A549 (cell line): ENCODE measurements at regions not wholly inside any gene's neighbourhood (a gene's known extent, or its start where the extent isn't known, plus 50 kb on each side); places are given as distances from the start of the nearest gene placed in this dataset.

Experiments
- ATAC-seq, 2 experiments: fragments of 200-7000 bp in 1 of 2; fragments of >200 bp in 1 of 2; cut with Nextera tagmentation in 1 of 2; cut with Tn5 transposase in 1 of 2; 3 replicates each; pipeline versions ENCODE4 v1.8.0 to v1.9.1; 2018 to 2020; ENCODE audit warnings: mild to moderate bottlenecking in 1 of 2, moderate library complexity in 1 of 2
- CTCF ChIA-PET: fragments of 300-600 bp; sonication (Branson Sonifier 250); formaldehyde crosslinking; extraction: SDS; loops from one replicate; lab custom pipeline; 2021; ENCODE audit warnings: antibody characterized with exemption, inconsistent platforms; lab: Yijun Ruan, JAX
- POLR2A ChIA-PET: fragments of 350-600 bp; formaldehyde crosslinking; extraction: SDS; loops from one replicate; lab custom pipeline; 2021; ENCODE audit warnings: antibody characterized with exemption, inconsistent platforms; lab: Yijun Ruan, JAX
- DNase-seq, 2 experiments: peaks; one replicate each; pipeline versions ENCODE4 v3.0.0 to v3.0.0-alpha.2; 2011 to 2016; ENCODE audit warnings: low read depth in 1 of 2, low spot score in 1 of 2
- FAIRE-seq: peaks from 2 replicates; lab custom pipeline; 2011; peaks lifted over from hg19 to GRCh38; lab: Jason Lieb, UNC
- H3K27ac ChIP-seq, 2 experiments: fragments of >200 bp; sonication (Bioruptor Twin); formaldehyde crosslinking; 3 replicates each; pipeline ENCODE4 v1.5.1; 2016 to 2017
- H3K4me1 ChIP-seq: fragments of >200 bp; sonication (Bioruptor Twin); formaldehyde crosslinking; 3 replicates; pipeline ENCODE4 v1.6.1; 2016
- H3K4me2 ChIP-seq: fragments of >200 bp; sonication (Bioruptor Twin); formaldehyde crosslinking; 3 replicates; pipeline ENCODE4 v1.6.1; 2016
- H3K4me3 ChIP-seq: fragments of >200 bp; sonication (Bioruptor Twin); formaldehyde crosslinking; 3 replicates; pipeline ENCODE4 v1.5.1; 2016
- H3K9me3 ChIP-seq: fragments of >200 bp; sonication (Bioruptor Twin); formaldehyde crosslinking; 3 replicates; pipeline ENCODE4 v1.6.1; 2016
- BHLHE40 ChIP-seq: IDR thresholded peaks from 2 replicates; pipeline ENCODE4 v1.6.1; 2012; ENCODE audit warnings: low read depth, low read length, inconsistent platforms
- CBX2 ChIP-seq: fragments of 200-600 bp; sonication (generic); IDR thresholded peaks from 2 replicates; pipeline ENCODE4 v1.6.1; 2016; ENCODE audit warnings: low read depth, mild to moderate bottlenecking, borderline replicate concordance
- CBX8 ChIP-seq: fragments of 200-600 bp; sonication (generic); IDR thresholded peaks from 2 replicates; pipeline ENCODE4 v1.6.1; 2016
- CEBPB ChIP-seq, 2 experiments: fragments of >200 bp in 1 of 2; sonication (Bioruptor Twin) in 1 of 2; formaldehyde crosslinking in 1 of 2; IDR thresholded peaks; 2 replicates each; pipeline ENCODE4 v1.6.1; 2012 to 2016
- CHD2 ChIP-seq: fragments of 150-350 bp; IDR thresholded peaks from 2 replicates; pipeline ENCODE4 v1.6.1; 2014; ENCODE audit warnings: low read length; ENCODE audit not compliant: partially characterized antibody
- E2F6 ChIP-seq: IDR thresholded peaks from 2 replicates; pipeline ENCODE4 v1.6.1; 2012; ENCODE audit warnings: low read depth, borderline replicate concordance
- EHMT2 ChIP-seq: fragments of 200-600 bp; sonication (generic); IDR thresholded peaks from 2 replicates; pipeline ENCODE4 v1.6.1; 2016; ENCODE audit warnings: antibody characterized with exemption, low read depth, mild to moderate bottlenecking, moderate library complexity
- ELK1 ChIP-seq: fragments of 150-350 bp; IDR thresholded peaks from 2 replicates; pipeline ENCODE4 v1.6.1; 2014; ENCODE audit warnings: low read depth, mild to moderate bottlenecking, low read length
- FOSB ChIP-seq: fragments of 250-450 bp; sonication (Bioruptor Pico); IDR thresholded peaks from 2 replicates; pipeline ENCODE4 v1.5.0; 2020; ENCODE audit warnings: mild to moderate bottlenecking, moderate library complexity
- FOXS1 ChIP-seq: fragments of 250-450 bp; sonication (Bioruptor Pico); IDR thresholded peaks from 2 replicates; pipeline ENCODE4 v1.5.0; 2020; ENCODE audit warnings: mild to moderate bottlenecking, moderate library complexity
- GATA3 ChIP-seq: IDR thresholded peaks from 2 replicates; pipeline ENCODE4 v1.6.1; 2012; ENCODE audit warnings: borderline replicate concordance
- HEYL ChIP-seq: fragments of 250-450 bp; sonication (Bioruptor Pico); IDR thresholded peaks from 2 replicates; pipeline ENCODE4 v1.8.0; 2021; ENCODE audit warnings: mild to moderate bottlenecking, moderate library complexity
- JUN ChIP-seq, 2 experiments: fragments of >200 bp; sonication (Bioruptor Twin); formaldehyde crosslinking; IDR thresholded peaks; 2 replicates in 1 of 2; 3 replicates in 1 of 2; pipeline ENCODE4 v1.6.1; 2016 to 2017
- JUNB ChIP-seq: fragments of >200 bp; sonication (Bioruptor Twin); formaldehyde crosslinking; IDR thresholded peaks from 2 replicates; pipeline ENCODE4 v1.6.1; 2016
- KDM1A ChIP-seq: fragments of 200-600 bp; sonication (generic); IDR thresholded peaks from 2 replicates; pipeline ENCODE4 v1.6.1; 2016; ENCODE audit warnings: low read depth, mild to moderate bottlenecking
- MYC ChIP-seq: IDR thresholded peaks from 2 replicates; pipeline ENCODE4 v1.6.1; 2012; ENCODE audit warnings: mild to moderate bottlenecking, inconsistent platforms, low read length, improper control_type of control experiment, borderline replicate concordance
- NFE2L2 ChIP-seq: fragments of 150-350 bp; conservative IDR thresholded peaks from 2 replicates; pipeline ENCODE4 v1.6.1; 2014; ENCODE audit warnings: low read length
- NPAS2 ChIP-seq: fragments of 250-450 bp; sonication (Bioruptor Pico); IDR thresholded peaks from 2 replicates; pipeline ENCODE4 v1.8.0; 2022; ENCODE audit warnings: mild to moderate bottlenecking, moderate library complexity, borderline replicate concordance
- PHF8 ChIP-seq: fragments of 200-600 bp; sonication (generic); IDR thresholded peaks from 2 replicates; pipeline ENCODE4 v1.6.1; 2016; ENCODE audit warnings: low read depth, mild to moderate bottlenecking, antibody characterized with exemption, moderate library complexity, borderline replicate concordance
- POLR2A ChIP-seq: IDR thresholded peaks from 2 replicates; pipeline ENCODE4 v1.6.1; 2012; ENCODE audit warnings: mild to moderate bottlenecking, low read length
- POLR2AphosphoS2 ChIP-seq: conservative IDR thresholded peaks from 2 replicates; pipeline ENCODE4 v1.6.1; 2012; ENCODE audit warnings: low read length, improper control_type of control experiment, inconsistent platforms
- RNF2 ChIP-seq: fragments of 200-600 bp; sonication (generic); IDR thresholded peaks from 2 replicates; pipeline ENCODE4 v1.6.1; 2016; ENCODE audit warnings: low read depth, mild to moderate bottlenecking, antibody characterized with exemption, moderate library complexity, borderline replicate concordance
- WGBS: methylation state at CpG from one replicate; pipeline ENCODE4 v1.1.6; 2017; ENCODE audit errors: missing lambda C conversion rate; 5-methylcytosine and 5-hydroxymethylcytosine counted together
- TF ChIP-seq, protein P1 (sequence below): fragments of 200-600 bp; sonication (generic); IDR thresholded peaks from 2 replicates; pipeline ENCODE4 v1.6.1; 2016; ENCODE audit warnings: antibody characterized with exemption, mild to moderate bottlenecking, moderate library complexity
- TF ChIP-seq, protein P2 (sequence below): fragments of 250-450 bp; sonication (Bioruptor Pico); IDR thresholded peaks from 2 replicates; pipeline ENCODE4 v1.5.0; 2021; ENCODE audit warnings: mild to moderate bottlenecking, moderate library complexity, borderline replicate concordance

GRCh38 chr3:159604151-159604581, 384.5 kb upstream of the IL12A start:
- peaks cover 26% of the 10 kb centered on the region for H3K9me3 ChIP-seq
- ATAC-seq (no peak), DNase-seq (no peak), FAIRE-seq (no peak)
- no peak overlapping the region for H3K4me3 ChIP-seq
- no peak overlapping the region for H3K27ac ChIP-seq
- no peaks in the 10 kb centered on the region for H3K4me1 ChIP-seq
- no peak overlapping the region for H3K4me2 ChIP-seq
- CTCF ChIA-PET = no interaction called here
- POLR2A ChIA-PET = no interaction called here
- no peak for TF ChIP-seq MYC
- TF ChIP-seq NPAS2 (CRISPR knock-in tag) = no peak
- TF ChIP-seq EHMT2 = no peak
- no peak for TF ChIP-seq GATA3
- no peak for TF ChIP-seq CBX8
- TF ChIP-seq NFE2L2 = no peak
- no peak for TF ChIP-seq KDM1A
- TF ChIP-seq RNF2 = no peak
- TF ChIP-seq E2F6 = no peak
- no peak for TF ChIP-seq JUN (IDR thresholded peaks at IDR 0.05)
- TF ChIP-seq HEYL (CRISPR knock-in tag) = no peak
- TF ChIP-seq POLR2A = no peak
- TF ChIP-seq JUNB = no peak
- TF ChIP-seq CEBPB (IDR thresholded peaks at IDR 0.05) = no peak
- TF ChIP-seq, protein P1, sequence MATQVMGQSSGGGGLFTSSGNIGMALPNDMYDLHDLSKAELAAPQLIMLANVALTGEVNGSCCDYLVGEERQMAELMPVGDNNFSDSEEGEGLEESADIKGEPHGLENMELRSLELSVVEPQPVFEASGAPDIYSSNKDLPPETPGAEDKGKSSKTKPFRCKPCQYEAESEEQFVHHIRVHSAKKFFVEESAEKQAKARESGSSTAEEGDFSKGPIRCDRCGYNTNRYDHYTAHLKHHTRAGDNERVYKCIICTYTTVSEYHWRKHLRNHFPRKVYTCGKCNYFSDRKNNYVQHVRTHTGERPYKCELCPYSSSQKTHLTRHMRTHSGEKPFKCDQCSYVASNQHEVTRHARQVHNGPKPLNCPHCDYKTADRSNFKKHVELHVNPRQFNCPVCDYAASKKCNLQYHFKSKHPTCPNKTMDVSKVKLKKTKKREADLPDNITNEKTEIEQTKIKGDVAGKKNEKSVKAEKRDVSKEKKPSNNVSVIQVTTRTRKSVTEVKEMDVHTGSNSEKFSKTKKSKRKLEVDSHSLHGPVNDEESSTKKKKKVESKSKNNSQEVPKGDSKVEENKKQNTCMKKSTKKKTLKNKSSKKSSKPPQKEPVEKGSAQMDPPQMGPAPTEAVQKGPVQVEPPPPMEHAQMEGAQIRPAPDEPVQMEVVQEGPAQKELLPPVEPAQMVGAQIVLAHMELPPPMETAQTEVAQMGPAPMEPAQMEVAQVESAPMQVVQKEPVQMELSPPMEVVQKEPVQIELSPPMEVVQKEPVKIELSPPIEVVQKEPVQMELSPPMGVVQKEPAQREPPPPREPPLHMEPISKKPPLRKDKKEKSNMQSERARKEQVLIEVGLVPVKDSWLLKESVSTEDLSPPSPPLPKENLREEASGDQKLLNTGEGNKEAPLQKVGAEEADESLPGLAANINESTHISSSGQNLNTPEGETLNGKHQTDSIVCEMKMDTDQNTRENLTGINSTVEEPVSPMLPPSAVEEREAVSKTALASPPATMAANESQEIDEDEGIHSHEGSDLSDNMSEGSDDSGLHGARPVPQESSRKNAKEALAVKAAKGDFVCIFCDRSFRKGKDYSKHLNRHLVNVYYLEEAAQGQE = no peak
- TF ChIP-seq PHF8 = no peak
- no peak for TF ChIP-seq CBX2
- TF ChIP-seq CHD2 = no peak
- no peak for TF ChIP-seq BHLHE40
- TF ChIP-seq, protein P2, sequence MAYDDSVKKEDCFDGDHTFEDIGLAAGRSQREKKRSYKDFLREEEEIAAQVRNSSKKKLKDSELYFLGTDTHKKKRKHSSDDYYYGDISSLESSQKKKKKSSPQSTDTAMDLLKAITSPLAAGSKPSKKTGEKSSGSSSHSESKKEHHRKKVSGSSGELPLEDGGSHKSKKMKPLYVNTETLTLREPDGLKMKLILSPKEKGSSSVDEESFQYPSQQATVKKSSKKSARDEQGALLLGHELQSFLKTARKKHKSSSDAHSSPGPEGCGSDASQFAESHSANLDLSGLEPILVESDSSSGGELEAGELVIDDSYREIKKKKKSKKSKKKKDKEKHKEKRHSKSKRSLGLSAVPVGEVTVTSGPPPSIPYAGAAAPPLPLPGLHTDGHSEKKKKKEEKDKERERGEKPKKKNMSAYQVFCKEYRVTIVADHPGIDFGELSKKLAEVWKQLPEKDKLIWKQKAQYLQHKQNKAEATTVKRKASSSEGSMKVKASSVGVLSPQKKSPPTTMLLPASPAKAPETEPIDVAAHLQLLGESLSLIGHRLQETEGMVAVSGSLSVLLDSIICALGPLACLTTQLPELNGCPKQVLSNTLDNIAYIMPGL = no peak
- 38% methylated on average over 5 of the region's 5 CpGs for WGBS

- FAIRE-seq (no peak), ATAC-seq (no peak), DNase-seq (no peak)
- ChIA-PET CTCF (interaction anchor here (1.2 kb wide), 1 partner anchor 200 kb away, joined by 5 read pairs; no protein-coding TSS in a partner anchor), POLR2A (no interaction called here)
- TF ChIP-seq POLR2AphosphoS2 (no peak), FOXS1 (CRISPR knock-in tag) (no peak), FOSB (CRISPR knock-in tag) (no peak), CBX2 (no peak), ELK1 (no peak)
- Histone ChIP-seq H3K9me3 (peaks cover 22% of the 10 kb centered on the region), H3K4me2 (no peak overlapping the region), H3K4me3 (no peak overlapping the region), H3K4me1 (no peaks in the 10 kb centered on the region), H3K27ac (no peak overlapping the region)
- 52% methylated on average over 3 of the region's 3 CpGs for WGBS
Observed at GRCh38 chr3:159605101-159605500, 383.5 kb upstream of the IL12A start.
